ENCODE measurements at regions not wholly inside any gene's neighbourhood (a gene's known extent, or its start where the extent isn't known, plus 50 kb on each side); places are given as distances from the start of the nearest gene placed in this dataset.

- no peaks in the 10 kb centered on the region for H3K27me3 ChIP-seq
- WGBS, 4 donors, result 66 to 73% (median 68%) methylated on average over 3 to 9 of the region's 9 CpGs
- no peak overlapping the region for H3K27ac ChIP-seq
- H3K4me3 ChIP-seq, result no peak overlapping the region
- no peaks in the 10 kb centered on the region for H3K4me1 ChIP-seq (replicated peaks in 1 of 2)
- no peaks in the 10 kb centered on the region for H3K36me3 ChIP-seq (replicated peaks in 1 of 2)
- no peaks in the 10 kb centered on the region for H3K9me3 ChIP-seq (replicated peaks in 1 of 3)
- intact Hi-C loops (cut with DNase I), result no loop called here
- no peak for DNase-seq
- TF ChIP-seq POLR2A (IDR thresholded peaks at IDR 0.05) (no peak), CTCF (IDR thresholded peaks at IDR 0.05) (no peak)
Measured at GRCh38 chr11:134471716-134472455, 59.8 kb upstream of the B3GAT1 start.

GRCh38 chr11:134471087-134471715, 59.2 kb upstream of the B3GAT1 start:
- Histone ChIP-seq H3K36me3 (replicated peaks in 1 of 2) (no peaks in the 10 kb centered on the region), H3K4me3 (no peak overlapping the region), H3K27ac (no peak overlapping the region), H3K4me1 (replicated peaks in 1 of 2) (no peaks in the 10 kb centered on the region), H3K27me3 (no peaks in the 10 kb centered on the region), H3K9me3 (replicated peaks in 1 of 3) (no peaks in the 10 kb centered on the region)
- 24 to 32% (median 29%) methylated on average over 19 to 28 of the region's 28 CpGs for WGBS, 4 donors
- TF ChIP-seq POLR2A (IDR thresholded peaks at IDR 0.05), result no peak
- TF ChIP-seq CTCF (IDR thresholded peaks at IDR 0.05), result no peak
- DNase-seq, result no peak
- intact Hi-C loops (cut with DNase I), result no loop called here

- Histone ChIP-seq H3K4me3 (no peak overlapping the region), H3K9me3 (replicated peaks in 1 of 3) (no peaks in the 10 kb centered on the region), H3K36me3 (replicated peaks in 1 of 2) (no peaks in the 10 kb centered on the region), H3K27me3 (no peaks in the 10 kb centered on the region), H3K4me1 (replicated peaks in 1 of 2) (no peaks in the 10 kb centered on the region), H3K27ac (no peak overlapping the region)
- TF ChIP-seq POLR2A (IDR thresholded peaks at IDR 0.05) (no peak), CTCF (IDR thresholded peaks at IDR 0.05) (no peak)
- intact Hi-C loops (cut with DNase I), result no loop called here
- WGBS, 4 donors, result 78 to 88% (median 85%) methylated on average over 6 of the region's 6 CpGs
- DNase-seq, result no peak
Measured at GRCh38 chr11:134470238-134470637, 58.2 kb upstream of the B3GAT1 start.

GRCh38 chr11:134469627-134470026, 57.6 kb upstream of the B3GAT1 start:
- intact Hi-C loops (cut with DNase I), result no loop called here
- WGBS, 4 donors, result 78 to 89% (median 84%) methylated on average over 3 of the region's 3 CpGs
- no peaks in the 10 kb centered on the region for H3K27me3 ChIP-seq

More at GRCh38 chr11:134469627-134470026, 57.6 kb upstream of the B3GAT1 start:
- no peaks in the 10 kb centered on the region for H3K4me1 ChIP-seq (replicated peaks in 1 of 2)
- no peak for TF ChIP-seq POLR2A (IDR thresholded peaks at IDR 0.05)
- no peak for TF ChIP-seq CTCF (IDR thresholded peaks at IDR 0.05)
- no peaks in the 10 kb centered on the region for H3K9me3 ChIP-seq (replicated peaks in 1 of 3)
- H3K4me3 ChIP-seq, result no peak overlapping the region
- DNase-seq, result no peak
- no peak overlapping the region for H3K27ac ChIP-seq
- H3K36me3 ChIP-seq (replicated peaks in 1 of 2), result no peaks in the 10 kb centered on the region

Measured in adrenal gland (tissue), 9 donors.